GM21786 (cell line): ENCODE measurements at regions not wholly inside any gene's neighbourhood (a gene's known extent, or its start where the extent isn't known, plus 50 kb on each side); places are given as distances from the start of the nearest gene placed in this dataset.

Experiments used
- ATAC-seq: cut with Tn5 transposase; IDR thresholded peaks from one replicate; pipeline ENCODE4 v1.9.1; 2021; ENCODE audit not compliant: unreplicated experiment

DNA sequence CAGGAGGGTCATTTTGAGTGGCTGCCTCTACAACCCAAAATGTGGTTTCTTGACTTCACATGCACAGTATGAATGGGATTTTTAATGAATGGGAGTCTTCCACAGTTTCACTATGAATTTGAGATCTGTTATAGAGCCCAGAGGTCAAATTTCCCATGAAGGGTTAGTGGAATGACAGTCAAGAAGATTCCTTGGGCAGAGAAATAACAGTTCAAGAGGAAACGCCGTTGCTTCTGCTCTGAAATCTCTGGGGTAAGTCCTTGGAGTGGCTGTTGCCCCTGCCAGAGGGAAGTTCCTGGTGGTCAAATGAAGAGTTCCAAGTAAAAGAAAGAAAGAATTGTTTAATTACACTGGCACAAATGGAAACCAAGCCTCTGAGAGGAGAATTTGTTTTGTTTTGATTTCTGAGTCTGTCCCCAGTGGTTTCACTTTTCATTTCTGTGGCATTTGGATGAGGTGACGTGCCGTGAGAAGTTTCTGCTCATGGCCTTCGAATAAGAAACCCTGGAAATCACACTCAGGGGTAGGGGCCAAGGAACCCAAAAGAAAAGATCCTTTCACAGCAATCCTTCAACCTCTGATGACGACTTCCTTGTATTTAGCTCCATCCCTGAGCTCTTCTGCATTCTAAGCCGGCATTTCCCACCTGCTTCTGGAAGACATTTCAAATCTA lies 77.5 kb upstream of the IL12A start:
- ATAC-seq, result peak; percentile 85

DNA sequence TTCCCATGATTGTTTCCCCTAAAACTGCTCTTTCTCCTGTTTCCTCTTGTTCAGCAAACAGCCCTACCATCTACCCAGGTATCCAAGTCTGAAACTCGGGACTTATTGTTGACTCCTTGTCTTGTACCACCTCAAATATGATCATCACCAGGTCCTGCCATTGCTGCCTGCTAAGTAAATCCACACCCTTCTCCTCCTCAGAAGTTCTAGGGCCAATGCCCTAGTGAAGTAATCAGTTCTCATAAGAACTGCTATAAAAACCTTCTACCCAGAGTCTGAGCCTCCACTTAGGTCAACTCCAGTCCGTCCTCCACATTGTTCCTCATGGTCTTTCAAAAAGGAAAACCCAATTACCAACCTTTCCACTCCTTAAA lies 77.0 kb upstream of the IL12A start:
- no peak for ATAC-seq

DNA sequence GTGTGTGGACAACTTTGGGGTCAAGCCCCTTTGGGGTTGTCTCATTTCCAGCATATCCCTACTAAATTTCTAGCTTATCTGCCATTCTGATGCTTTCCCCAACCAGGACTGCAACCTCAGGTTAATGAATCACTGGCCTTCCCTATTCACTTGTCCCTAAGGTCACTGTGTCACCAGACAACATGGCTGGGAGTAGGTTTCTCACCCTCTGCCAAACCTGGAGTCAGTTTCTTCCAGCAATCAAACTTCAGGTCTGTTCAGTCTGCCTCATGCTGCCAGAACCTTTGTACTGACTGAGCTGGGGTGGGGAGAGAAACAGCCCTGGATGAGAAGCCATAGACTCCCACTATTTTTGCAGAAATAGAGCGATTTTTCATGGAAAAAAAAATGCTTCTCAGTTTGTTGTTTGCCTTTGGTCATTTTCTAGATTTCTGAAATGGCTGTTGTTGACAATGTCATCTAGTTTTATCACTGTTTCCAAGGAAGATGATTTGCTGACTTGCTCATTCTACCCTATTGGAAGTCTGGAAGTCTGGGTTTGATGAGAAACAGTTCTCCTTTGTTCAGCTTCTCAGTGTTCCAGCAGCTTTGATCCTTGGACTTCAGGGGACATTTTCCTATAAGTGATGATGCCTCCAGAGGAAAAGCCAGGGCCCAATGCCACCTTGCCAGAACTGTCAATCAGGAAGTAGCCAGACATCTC lies 74.8 kb upstream of the IL12A start:
- no peak for ATAC-seq

DNA sequence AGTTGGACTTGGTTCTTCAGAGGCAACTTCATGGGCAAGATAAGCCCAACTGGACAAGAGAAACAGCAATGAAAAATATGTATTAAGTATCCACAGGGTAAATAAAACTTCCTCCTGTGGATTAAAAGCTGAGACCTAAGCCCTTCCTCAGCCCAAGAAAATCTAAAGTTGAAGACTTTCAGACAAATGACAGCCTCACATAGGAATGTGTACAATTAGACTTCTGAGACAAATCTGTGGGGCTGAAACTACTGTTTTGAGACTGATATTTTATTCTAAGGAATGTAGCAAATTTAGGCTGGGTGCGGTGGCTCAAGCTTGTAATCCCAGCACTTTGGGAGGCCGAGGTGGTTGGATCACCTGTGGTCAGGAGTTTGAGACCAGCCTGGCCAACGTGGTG lies 74.2 kb upstream of the IL12A start:
- ATAC-seq, result no peak

DNA sequence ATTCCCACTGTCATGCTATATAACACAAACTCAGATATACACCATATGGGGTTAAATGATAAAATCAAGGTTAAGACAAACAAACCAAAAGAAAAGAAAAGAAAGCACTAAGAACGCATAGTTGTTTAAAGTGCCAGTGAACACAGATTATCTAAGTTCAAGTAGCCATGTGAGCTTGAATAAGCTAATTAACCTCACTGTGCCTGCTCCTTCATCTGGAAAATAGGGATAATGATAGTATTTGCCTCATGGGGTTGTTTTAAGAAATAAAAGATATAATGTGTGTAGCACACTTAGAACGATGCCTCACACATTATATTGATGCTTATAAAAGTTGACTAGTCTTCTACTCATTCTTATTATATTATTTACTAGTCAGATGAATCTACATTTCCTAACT lies 72.6 kb upstream of the IL12A start:
- no peak for ATAC-seq

DNA sequence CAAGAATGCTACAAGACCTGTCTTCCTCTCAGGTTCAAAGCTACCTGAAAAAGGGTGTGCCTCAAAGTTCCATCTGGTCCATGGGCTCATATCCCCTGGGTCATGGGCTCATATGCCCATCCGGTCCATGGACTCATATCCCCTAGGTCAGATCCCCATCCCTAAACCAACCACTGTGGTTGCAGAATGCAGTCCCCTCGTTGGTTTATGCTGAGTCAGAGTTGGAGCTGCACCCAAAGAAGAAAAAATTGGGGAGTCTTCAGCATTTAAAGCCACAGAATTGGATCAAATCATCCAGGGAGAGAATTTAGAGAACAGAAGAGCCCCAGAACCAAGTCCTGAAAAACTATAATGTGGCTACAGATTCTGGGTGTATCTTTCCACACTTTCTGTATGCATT lies 71.5 kb upstream of the IL12A start:
- no peak for ATAC-seq

DNA sequence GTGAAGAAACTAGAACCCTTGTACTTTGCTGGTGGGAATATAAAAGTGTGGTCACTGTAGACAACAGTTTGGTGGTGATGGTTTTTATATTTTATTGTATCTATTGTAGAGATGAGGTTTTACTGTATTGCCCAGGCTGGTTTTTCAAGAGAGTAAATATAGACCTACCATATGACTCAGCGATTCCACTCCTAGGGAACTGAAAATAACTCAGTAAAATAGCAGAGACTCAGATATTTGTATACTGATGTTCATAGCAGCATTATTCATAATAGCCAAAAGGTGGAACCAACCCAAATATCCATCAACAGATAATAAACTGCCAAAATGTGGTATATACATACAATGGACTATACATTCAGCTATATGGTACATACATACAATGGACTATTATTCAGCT lies 68.8 kb upstream of the IL12A start:
- peak; percentile 76 for ATAC-seq

DNA sequence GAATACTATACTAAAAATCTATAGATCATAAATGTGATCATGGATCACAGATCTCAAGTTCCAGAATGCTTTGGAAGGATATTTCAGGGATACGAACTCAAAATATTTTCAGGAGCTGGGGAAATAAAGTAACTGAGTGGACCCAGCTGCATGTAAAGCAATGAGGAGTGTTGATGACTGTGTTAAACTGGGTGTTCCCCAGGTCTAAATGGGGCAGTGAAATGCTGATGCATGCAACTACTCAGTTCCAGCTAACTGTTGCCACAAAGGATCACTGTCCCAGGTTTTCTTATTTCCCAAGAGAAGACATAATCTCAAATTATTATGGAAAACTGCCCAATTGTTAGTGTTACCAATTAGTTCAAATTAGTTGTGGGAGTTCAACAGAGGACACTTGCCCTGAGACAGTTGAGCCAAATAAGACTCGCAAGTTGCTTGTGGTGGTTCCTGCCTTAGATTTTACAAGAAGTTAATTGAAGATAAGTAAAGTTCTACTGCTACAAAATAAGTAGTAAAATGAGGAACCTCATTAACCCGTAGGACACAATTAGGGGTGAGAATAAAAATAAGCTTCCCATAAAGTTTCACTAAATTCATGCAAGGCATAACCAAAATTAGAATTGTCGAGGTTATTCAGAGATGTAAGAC lies 66.3 kb upstream of the IL12A start:
- ATAC-seq, result no peak

DNA sequence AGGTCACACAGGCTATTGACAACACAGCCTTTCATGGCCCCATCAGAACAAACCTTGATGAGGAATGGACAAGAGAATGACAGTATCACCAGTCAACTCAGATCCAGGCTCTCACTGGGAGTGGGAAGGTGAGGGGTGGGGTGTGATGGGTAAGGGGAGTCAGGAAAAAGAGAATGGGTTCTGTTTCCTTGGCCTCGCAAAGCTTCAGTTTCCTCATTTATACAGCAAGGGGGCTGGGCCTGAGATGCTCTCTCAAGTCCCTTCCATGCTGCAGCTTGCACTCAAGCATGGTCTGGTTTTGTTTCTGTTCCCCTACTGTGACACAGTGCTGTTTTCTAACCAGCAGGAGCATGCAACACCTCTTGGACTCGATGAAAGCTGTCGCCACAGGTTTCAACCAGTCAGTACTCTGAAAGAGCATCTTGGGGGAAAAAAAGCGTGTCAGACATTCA lies 65.7 kb upstream of the IL12A start:
- peak; percentile 93 for ATAC-seq

DNA sequence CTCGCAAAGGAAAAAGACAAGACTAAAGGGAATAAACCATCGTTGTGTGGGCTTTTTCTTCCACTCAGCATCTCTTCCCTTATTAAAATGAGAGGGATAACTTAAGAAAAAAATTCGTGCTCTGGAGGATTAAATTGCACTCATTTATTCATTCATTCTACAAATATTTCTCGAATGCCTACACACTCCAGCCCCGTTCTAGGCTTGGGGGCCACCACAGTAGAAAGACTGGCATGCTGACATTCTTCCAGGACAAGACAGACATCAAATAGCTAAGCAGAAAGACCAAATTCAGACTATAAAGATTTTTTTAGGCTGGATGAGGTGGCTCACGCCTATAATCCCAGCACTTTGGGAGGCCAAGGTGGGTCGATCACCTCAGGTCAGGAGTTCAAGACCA lies 65.3 kb upstream of the IL12A start:
- no peak for ATAC-seq

DNA sequence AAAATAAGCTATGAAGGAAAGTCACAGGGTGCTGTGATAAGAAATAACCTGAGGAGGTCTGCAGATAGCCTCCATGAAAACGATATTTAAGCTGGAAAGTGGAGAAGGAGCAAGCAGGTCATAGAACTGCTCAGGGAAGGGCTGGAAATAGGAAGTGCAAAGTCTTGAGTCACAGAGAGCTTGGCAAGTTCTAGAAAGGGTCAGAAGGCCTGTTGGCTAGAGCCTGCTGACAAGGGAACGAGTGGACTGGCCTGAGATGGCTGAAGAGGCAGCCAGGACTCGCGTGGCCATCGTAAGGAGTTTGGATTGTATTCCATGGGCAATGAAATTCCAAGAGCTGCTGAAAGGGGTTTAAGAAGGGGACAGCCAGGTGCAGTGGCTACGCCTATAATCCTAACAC lies 64.7 kb upstream of the IL12A start:
- ATAC-seq, result no peak

DNA sequence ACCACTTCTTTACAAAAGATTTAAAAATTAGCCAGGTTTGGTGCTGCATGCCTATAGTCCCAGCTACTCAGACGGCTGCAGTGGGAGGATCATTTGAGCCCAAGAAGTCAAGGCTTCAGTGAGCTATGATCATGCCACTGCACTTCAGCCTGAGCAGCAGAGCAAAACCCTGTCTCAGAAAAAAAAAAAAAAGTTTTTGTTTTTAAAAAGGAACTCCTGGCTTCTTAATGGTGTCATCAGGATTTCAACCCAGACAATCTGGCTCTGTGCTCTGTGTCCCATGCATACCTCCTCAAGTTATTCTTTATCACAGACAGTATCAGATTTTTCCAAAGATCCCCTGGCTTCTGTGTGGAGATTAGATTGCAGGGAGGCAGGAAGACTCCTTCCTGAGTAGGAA lies 64.2 kb upstream of the IL12A start:
- ATAC-seq, result no peak

DNA sequence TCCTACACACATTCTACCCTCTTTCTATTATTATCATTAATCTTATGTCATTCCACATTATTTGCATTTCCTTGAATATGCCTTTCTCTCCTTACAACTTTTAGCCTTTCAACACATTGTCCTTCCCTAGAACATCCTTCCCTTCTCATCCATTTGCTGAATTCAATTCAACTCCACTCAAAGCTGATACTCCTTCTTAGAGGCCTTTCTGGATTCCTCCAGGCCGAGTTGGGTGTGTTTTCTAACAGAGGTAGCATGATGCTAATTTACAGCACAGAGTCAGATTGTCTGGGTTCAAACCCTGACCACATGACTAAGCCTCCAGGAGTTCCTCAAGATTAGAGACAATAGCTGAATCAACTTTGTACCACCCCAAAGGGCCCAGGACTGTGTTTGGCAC lies 63.4 kb upstream of the IL12A start:
- ATAC-seq, result no peak

DNA sequence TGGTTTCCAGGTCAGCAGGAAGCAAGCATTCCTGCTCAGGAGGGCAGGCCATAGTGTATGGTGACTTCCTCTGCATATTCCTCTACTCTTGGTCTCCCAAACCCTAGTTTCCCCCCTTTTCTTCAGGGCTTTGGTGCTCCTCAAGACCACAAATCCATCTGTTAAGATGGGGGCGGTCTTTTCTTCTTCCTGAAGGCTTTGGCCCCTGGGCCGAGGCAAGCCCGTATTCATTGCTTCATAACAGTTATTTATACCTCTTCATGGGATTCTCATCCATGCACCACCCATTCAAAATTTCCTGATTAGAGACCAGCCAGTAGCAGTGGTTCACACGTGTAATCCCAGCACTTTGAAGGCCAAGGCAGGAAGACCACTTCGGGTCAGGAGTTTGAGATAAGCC lies 62.1 kb upstream of the IL12A start:
- ATAC-seq, result no peak

DNA sequence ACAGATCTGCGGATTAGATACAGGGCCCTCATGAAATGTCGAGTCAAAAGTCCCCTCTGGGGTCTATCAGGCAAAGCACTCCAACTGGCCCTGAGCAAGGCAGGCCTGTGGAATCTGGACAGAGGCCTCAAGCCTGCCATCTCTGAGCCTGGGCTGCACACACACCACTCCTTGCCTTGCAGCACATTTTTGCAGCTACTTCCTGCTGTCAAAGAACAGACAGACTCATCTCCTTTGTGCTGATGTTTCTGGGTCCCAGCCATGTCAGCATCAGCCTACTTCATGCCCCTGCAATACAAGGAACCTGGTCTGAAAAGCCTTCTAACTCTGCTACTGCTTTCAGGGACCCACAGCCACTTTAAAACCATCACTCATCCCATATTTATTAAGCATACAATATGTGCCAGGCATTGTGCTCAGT lies 60.6 kb upstream of the IL12A start:
- no peak for ATAC-seq

DNA sequence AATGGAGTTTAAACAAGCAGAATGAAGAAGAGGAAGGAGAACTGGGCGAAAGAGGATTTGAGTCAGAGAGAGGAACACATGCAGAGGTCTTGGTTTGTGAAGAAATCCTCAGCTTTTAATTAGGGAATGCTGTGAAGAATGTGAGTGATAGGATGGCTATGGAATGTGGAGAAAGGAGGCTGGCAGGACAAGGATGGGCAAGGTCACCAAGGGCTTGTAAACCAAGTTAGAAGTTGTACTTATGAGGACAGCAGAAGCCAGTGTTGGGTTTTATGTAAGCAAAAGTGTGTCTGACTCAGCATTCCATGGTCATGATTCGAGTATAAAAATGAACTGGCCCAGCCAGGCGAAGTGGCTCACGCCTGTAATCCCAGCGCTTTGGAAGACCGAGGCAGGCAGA lies 60.0 kb upstream of the IL12A start:
- ATAC-seq, result no peak

DNA sequence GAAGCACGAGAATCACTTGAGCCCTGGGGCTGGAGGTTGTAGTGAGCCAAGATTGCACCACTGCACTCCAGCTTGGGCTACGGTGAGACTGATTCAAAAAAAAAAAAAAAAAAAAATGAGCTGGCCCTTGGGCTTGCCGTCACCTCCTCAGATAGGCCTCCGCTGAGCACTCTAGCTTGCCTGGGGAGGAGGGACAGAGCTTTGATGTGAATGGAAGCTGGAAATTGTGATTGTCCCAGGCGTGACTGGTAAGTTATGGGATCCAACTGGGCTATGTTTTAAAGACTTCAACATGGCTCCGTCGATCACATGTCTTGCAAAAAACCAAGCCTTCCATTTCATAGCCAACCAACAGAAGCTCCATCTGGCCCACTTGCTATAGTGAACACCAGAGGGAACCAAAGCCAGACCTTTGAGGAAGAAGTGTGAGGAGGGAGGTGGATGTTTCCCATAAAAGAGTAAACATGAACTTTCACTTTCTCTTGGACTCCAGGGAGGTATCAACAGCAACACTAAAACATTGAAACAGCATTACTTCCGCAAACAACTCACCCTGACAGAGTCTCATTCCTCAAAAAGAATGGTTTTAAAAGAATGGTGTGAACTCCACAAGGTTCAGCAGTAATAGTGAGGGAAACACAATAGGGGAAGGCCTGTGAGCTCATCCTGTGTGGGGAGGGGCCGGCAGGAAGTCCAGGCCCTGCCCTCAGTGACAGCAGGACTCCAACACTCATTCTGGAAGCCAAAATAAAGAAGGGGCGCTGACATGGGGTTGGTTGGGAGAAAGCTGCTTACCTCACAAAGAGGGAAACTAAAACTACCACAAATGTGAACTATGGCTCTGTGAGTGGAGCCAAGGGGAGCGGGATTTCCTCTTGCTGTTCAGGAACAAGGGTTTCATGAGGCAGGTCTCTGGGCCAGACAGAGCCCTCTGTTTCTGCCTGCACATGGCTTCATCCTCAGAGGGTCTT lies 59.2 kb upstream of the IL12A start:
- ATAC-seq, result peak; percentile 84

DNA sequence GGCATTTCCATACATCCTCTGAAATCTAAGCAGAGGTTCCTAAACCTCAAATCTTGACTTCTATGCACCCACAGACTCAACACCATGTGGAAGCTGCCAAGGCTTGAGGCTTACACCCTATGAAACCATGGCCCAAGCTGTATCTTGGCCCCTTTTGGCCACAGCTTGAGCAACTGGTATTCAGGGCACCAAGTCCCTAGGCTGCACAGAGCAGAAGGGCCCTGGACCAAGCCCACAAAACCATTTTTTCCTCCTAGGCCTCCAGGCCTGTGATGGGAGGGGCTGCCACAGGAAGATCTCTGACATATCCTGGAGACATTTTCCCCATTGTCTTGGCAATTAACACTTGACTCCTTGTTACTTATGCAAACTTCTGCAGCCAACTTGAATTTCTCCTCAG lies 54.4 kb upstream of the IL12A start:
- no peak for ATAC-seq

DNA sequence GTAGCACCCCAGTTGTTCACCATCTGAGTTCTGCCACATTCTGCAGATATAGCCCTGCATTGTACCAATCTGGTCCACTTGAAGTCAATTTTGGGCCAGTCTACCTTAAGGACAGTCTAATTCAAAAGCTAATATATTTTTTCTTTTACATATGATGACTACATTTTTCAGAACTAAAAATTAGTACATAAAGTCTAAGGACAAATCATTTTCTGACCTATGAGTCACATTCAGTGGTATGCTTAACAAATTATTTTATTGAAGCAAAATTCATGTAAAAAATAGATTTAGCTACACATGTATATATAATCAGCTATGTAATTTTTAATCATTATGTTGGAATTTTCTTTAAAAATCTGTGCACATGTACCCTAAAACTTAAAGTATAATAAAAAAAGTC lies 52.1 kb upstream of the IL12A start:
- ATAC-seq, result no peak

DNA sequence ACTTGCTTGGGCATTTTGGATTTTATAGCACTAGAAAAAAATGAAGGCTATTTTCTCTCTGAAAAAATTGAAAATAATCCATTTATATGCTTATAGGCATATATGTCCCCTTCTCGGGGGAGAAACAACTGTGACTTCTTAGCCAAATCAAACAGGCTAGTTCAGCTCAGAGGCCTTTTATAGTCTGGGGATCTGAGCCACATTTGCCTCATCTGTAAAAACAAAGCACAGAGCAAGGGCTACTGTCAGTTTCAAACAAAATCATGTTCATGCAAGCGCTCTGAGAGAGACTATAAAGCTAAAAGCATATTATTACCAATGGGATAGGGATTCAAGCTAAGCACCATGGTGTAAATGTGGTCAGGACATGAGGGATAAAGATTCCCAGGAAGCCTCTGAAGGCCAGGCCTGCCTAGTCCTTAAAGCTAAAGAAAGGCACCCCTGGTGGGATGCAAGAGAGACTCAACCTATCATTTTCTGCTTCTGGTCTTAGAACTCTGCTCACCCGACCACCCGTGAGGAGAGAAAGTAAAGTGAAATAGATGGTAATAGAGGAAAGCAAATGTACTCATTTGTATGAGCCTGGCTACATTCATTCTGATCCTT lies 51.0 kb upstream of the IL12A start:
- ATAC-seq, result no peak

DNA sequence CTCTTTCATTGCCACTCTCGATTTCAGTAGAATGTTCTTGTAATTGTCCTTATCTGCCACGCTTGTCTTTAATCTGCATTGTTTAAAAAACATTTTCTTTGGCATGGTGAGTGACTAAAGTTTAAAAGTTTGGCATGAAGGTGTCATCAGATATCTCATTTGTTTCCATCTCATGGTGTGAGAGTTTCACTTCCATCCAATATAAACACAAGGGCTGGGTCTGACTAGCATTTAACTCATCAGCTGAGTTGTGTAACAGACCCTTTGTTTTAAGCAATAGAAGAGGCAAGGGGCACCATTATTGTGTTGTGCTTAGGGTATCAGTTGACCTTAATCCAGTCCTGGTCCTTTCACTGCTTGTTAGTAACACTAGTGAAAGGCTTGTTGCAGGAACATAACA lies 49.9 kb upstream of the IL12A start:
- no peak for ATAC-seq
